ENCODE measurements at regions not wholly inside any gene's neighbourhood (a gene's known extent, or its start where the extent isn't known, plus 50 kb on each side); places are given as distances from the start of the nearest gene placed in this dataset.

GRCh38 chr1:219825355-219825754, 103.0 kb downstream of the SLC30A10 start:
- no peak for TF ChIP-seq Cebpa-rat (IDR thresholded peaks at IDR 0.05)
- H3K4me3 ChIP-seq: no peak overlapping the region
- no peaks in the 10 kb centered on the region for H4K20me1 ChIP-seq
- H3K4me1 ChIP-seq: no peaks in the 10 kb centered on the region
- H3K36me3 ChIP-seq: no peaks in the 10 kb centered on the region
- H3K27me3 ChIP-seq: no peaks in the 10 kb centered on the region
- no peaks in the 10 kb centered on the region for H3K9me3 ChIP-seq
- no peak overlapping the region for H3K27ac ChIP-seq
- no peak overlapping the region for H3K4me2 ChIP-seq
- H3K9ac ChIP-seq: no peak overlapping the region

GRCh38 chr1:219824338-219824737, 104.0 kb downstream of the SLC30A10 start:
- Histone ChIP-seq H3K4me3 (no peak overlapping the region), H4K20me1 (no peaks in the 10 kb centered on the region), H3K27ac (no peak overlapping the region), H3K4me2 (no peak overlapping the region), H3K9me3 (no peaks in the 10 kb centered on the region), H3K4me1 (no peaks in the 10 kb centered on the region), H3K36me3 (no peaks in the 10 kb centered on the region), H3K9ac (no peak overlapping the region), H3K27me3 (no peaks in the 10 kb centered on the region)
- TF ChIP-seq Cebpa-rat (IDR thresholded peaks at IDR 0.05): no peak

- H3K36me3 ChIP-seq: no peaks in the 10 kb centered on the region
- no peaks in the 10 kb centered on the region for H3K9me3 ChIP-seq
- H4K20me1 ChIP-seq: no peaks in the 10 kb centered on the region
- H3K27me3 ChIP-seq: no peaks in the 10 kb centered on the region
- no peak overlapping the region for H3K4me3 ChIP-seq
- no peaks in the 10 kb centered on the region for H3K4me1 ChIP-seq
- no peak overlapping the region for H3K9ac ChIP-seq
- no peak for TF ChIP-seq Cebpa-rat (IDR thresholded peaks at IDR 0.05)
- no peak overlapping the region for H3K4me2 ChIP-seq
- H3K27ac ChIP-seq: no peak overlapping the region
Observed at GRCh38 chr1:219820551-219820950, 107.8 kb downstream of the SLC30A10 start.

DNA sequence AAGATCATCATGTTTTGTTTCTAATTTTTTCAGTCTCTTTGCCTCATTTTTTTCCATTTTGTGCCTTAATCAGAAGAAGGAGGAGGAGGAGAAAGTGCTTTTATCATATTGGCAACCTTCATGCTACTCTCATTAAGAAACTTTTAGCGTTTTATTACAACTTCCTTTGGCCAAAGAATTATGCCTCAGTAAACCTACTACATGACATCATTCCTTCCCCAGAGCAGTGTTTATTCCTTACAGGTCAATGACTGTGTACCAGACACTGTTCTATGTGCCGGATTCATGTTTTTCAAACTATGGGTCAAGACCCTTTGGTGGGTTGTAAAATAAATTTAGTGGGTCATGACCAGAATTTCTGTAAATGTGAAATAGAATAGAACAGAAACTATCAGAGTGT, 110.4 kb downstream of the SLC30A10 start:
- Histone ChIP-seq H4K20me1 (no peaks in the 10 kb centered on the region), H3K27me3 (no peaks in the 10 kb centered on the region), H3K27ac (no peak overlapping the region), H3K4me1 (no peaks in the 10 kb centered on the region), H3K36me3 (no peaks in the 10 kb centered on the region), H3K9me3 (no peaks in the 10 kb centered on the region), H3K9ac (no peak overlapping the region), H3K4me3 (no peak overlapping the region), H3K4me2 (no peak overlapping the region)
- TF ChIP-seq Cebpa-rat (IDR thresholded peaks at IDR 0.05): no peak

DNA sequence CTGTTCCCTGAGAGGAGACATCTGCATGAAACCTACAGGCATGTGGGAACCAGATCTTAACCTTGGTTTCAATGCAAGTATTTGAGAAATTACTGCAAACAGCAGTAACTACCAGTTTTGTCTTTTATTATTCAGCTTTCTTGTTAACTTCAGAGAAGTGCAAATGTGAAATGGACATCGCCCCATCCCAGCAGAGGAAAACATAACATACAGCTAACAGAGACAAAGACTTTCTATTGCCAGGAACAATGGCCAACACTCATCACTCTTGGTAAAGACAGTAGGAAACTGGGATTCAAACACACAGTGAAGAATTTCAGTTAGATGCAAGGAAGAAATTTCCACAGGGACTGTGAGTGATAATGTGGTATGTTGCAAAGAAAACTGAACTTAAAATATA, 115.1 kb downstream of the SLC30A10 start:
- no peaks in the 10 kb centered on the region for H3K36me3 ChIP-seq
- H3K4me3 ChIP-seq: no peak overlapping the region
- H4K20me1 ChIP-seq: no peaks in the 10 kb centered on the region
- H3K9me3 ChIP-seq: no peaks in the 10 kb centered on the region
- H3K9ac ChIP-seq: no peak overlapping the region
- no peaks in the 10 kb centered on the region for H3K4me1 ChIP-seq
- no peaks in the 10 kb centered on the region for H3K27me3 ChIP-seq
- no peak overlapping the region for H3K27ac ChIP-seq
- H3K4me2 ChIP-seq: no peak overlapping the region
- no peak for TF ChIP-seq Cebpa-rat (IDR thresholded peaks at IDR 0.05)

- no peak for TF ChIP-seq Cebpa-rat (IDR thresholded peaks at IDR 0.05)
- Histone ChIP-seq H4K20me1 (no peaks in the 10 kb centered on the region), H3K36me3 (no peaks in the 10 kb centered on the region), H3K9me3 (no peaks in the 10 kb centered on the region), H3K9ac (no peak overlapping the region), H3K27me3 (no peaks in the 10 kb centered on the region), H3K4me3 (no peak overlapping the region), H3K4me1 (no peaks in the 10 kb centered on the region), H3K27ac (no peak overlapping the region), H3K4me2 (no peak overlapping the region)
Observed at GRCh38 chr1:219812491-219813203, 115.7 kb downstream of the SLC30A10 start.

DNA sequence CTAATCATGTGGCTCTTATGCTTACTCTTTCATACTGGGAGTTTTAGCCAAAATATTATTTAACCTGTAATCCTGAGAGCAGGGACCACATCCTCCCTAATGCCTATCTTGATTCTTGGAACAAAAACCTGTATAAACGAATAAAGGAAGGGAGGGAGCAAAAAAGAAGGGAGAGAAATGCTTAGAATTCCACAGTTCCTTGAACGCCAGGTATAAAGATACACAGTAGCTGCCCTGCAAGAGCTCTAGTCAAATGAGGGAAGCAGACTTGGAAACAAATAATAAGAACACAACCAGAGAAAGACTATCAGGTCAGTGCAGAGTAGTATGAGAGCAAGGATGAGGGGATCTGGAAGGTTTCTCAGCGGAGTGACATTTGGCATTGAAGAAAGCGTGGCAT, 116.3 kb downstream of the SLC30A10 start:
- TF ChIP-seq Cebpa-rat (IDR thresholded peaks at IDR 0.05): no peak
- H3K36me3 ChIP-seq: no peaks in the 10 kb centered on the region
- H3K4me2 ChIP-seq: no peak overlapping the region
- H3K9me3 ChIP-seq: no peaks in the 10 kb centered on the region
- H3K9ac ChIP-seq: no peak overlapping the region
- H3K27ac ChIP-seq: no peak overlapping the region
- no peaks in the 10 kb centered on the region for H4K20me1 ChIP-seq
- no peaks in the 10 kb centered on the region for H3K4me1 ChIP-seq
- H3K4me3 ChIP-seq: no peak overlapping the region
- H3K27me3 ChIP-seq: no peaks in the 10 kb centered on the region

DNA sequence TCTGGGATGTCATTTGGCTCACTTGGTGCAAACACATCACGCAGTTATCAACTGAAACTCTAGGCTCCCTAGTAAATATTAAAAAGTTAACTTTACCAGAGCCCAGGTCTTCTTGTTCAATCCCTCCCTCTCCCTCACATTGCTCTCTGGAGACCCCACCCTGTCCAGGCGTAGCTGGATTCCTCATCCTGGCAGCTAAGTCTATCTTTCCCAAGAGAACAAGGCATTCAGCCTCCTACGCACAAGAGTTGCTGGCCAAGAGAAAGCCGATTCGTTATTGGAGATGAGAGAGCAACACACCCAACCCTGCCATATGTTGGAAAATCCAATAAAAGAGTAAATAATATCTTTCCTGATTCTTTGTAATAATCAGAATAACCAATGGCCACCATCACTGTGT, 117.9 kb downstream of the SLC30A10 start:
- TF ChIP-seq Cebpa-rat (IDR thresholded peaks at IDR 0.05): no peak
- no peaks in the 10 kb centered on the region for H4K20me1 ChIP-seq

GRCh38 chr1:219808790-219809189, 119.6 kb downstream of the SLC30A10 start:
- H3K36me3 ChIP-seq: no peaks in the 10 kb centered on the region
- no peaks in the 10 kb centered on the region for H3K27me3 ChIP-seq
- H3K9me3 ChIP-seq: no peaks in the 10 kb centered on the region
- TF ChIP-seq Cebpa-rat (IDR thresholded peaks at IDR 0.05): no peak
- no peaks in the 10 kb centered on the region for H3K4me1 ChIP-seq
- H3K4me2 ChIP-seq: no peak overlapping the region
- no peak overlapping the region for H3K9ac ChIP-seq
- H3K4me3 ChIP-seq: no peak overlapping the region
- H4K20me1 ChIP-seq: no peaks in the 10 kb centered on the region
- no peak overlapping the region for H3K27ac ChIP-seq

More for the DNA sequence above, 117.9 kb downstream of the SLC30A10 start:
- Histone ChIP-seq H3K27ac (no peak overlapping the region), H3K4me1 (no peaks in the 10 kb centered on the region), H3K4me2 (no peak overlapping the region), H3K9me3 (no peaks in the 10 kb centered on the region), H3K27me3 (no peaks in the 10 kb centered on the region), H3K36me3 (no peaks in the 10 kb centered on the region), H3K9ac (no peak overlapping the region), H3K4me3 (no peak overlapping the region)

- Histone ChIP-seq H4K20me1 (no peaks in the 10 kb centered on the region), H3K27me3 (no peaks in the 10 kb centered on the region), H3K4me3 (no peak overlapping the region), H3K4me2 (no peak overlapping the region), H3K36me3 (no peaks in the 10 kb centered on the region), H3K9ac (no peak overlapping the region), H3K27ac (no peak overlapping the region), H3K4me1 (no peaks in the 10 kb centered on the region), H3K9me3 (no peaks in the 10 kb centered on the region)
- no peak for TF ChIP-seq Cebpa-rat (IDR thresholded peaks at IDR 0.05)
Observed at GRCh38 chr1:219806642-219807041, 121.7 kb downstream of the SLC30A10 start.

DNA sequence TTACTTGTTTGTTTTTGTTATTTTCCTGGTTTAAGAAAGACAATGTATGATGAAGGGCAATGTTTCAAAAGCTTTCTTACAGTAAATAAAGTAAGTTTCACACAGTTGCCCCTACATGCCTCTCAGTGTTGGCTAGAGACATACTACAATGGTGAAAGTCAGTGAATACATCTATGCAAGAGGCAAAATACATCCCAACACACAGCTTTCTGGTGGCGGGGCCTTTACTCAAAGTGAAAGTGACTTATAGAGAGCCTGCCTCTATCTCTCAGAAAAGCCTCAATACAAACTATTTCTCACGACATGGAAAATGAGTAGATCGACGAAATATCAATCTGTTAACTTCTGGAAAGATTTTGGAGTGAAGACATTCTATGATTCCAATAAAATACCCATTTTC, 122.3 kb downstream of the SLC30A10 start:
- H3K9ac ChIP-seq: no peak overlapping the region
- H3K4me2 ChIP-seq: no peak overlapping the region
- no peaks in the 10 kb centered on the region for H3K36me3 ChIP-seq
- no peaks in the 10 kb centered on the region for H3K9me3 ChIP-seq
- H3K27me3 ChIP-seq: no peaks in the 10 kb centered on the region
- H3K27ac ChIP-seq: no peak overlapping the region
- no peak for TF ChIP-seq Cebpa-rat (IDR thresholded peaks at IDR 0.05)
- H3K4me1 ChIP-seq: no peaks in the 10 kb centered on the region
- no peaks in the 10 kb centered on the region for H4K20me1 ChIP-seq
- no peak overlapping the region for H3K4me3 ChIP-seq
